Loucy (cell line): ENCODE measurements at regions not wholly inside any gene's neighbourhood (a gene's known extent, or its start where the extent isn't known, plus 50 kb on each side); places are given as distances from the start of the nearest gene placed in this dataset.

Experiments
- H2AFZ ChIP-seq: fragments of 200-600 bp; sonication (generic); 2 replicates; pipeline ENCODE4 v1.6.0; 2016; ENCODE audit warnings: antibody characterized with exemption, mild to moderate bottlenecking, low read length, moderate library complexity
- H3F3A ChIP-seq: fragments of 200-600 bp; 2 replicates; pipeline ENCODE4 v1.6.0; 2016; ENCODE audit warnings: antibody characterized with exemption, low read depth, mild to moderate bottlenecking
- H3K27me3 ChIP-seq: fragments of 200-600 bp; sonication (generic); 2 replicates; pipeline ENCODE4 v1.6.1; 2014; ENCODE audit warnings: low read length, mild to moderate bottlenecking; ENCODE audit not compliant: insufficient read depth, poor library complexity, severe bottlenecking
- H3K36me3 ChIP-seq: fragments of 200-600 bp; sonication (generic); 2 replicates; pipeline ENCODE4 v1.6.1; 2016; ENCODE audit warnings: low read length; ENCODE audit not compliant: insufficient read depth
- H3K4me1 ChIP-seq: fragments of 200-600 bp; sonication (generic); 2 replicates; pipeline ENCODE4 v1.5.1; 2014; ENCODE audit warnings: low read length, mild to moderate bottlenecking; ENCODE audit not compliant: insufficient read depth, poor library complexity, severe bottlenecking
- H3K4me2 ChIP-seq: fragments of 200-600 bp; sonication (generic); 2 replicates; pipeline ENCODE4 v1.6.0; 2014; ENCODE audit warnings: antibody characterized with exemption, low read length, low read depth, mild to moderate bottlenecking; ENCODE audit not compliant: poor library complexity, severe bottlenecking
- H3K4me3 ChIP-seq: fragments of 200-600 bp; sonication (generic); 2 replicates; pipeline ENCODE4 v1.5.1; 2014; ENCODE audit warnings: low read length, mild to moderate bottlenecking, mixed read lengths; ENCODE audit not compliant: poor library complexity, severe bottlenecking
- H3K79me2 ChIP-seq: fragments of 200-600 bp; sonication (generic); 2 replicates; pipeline ENCODE4 v1.6.1; 2014; ENCODE audit warnings: low read length; ENCODE audit not compliant: insufficient read depth
- H3K9ac ChIP-seq: fragments of 200-600 bp; sonication (generic); 2 replicates; pipeline ENCODE4 v1.6.0; 2014; ENCODE audit warnings: mild to moderate bottlenecking, low read depth, low read length, moderate library complexity; ENCODE audit not compliant: poor library complexity, severe bottlenecking
- H3K9me2 ChIP-seq: fragments of 200-600 bp; sonication (generic); replicated peaks from 2 replicates; pipeline ENCODE4 v1.6.1; 2016; ENCODE audit warnings: low read depth, low read length, mixed read lengths
- H3K9me3 ChIP-seq: fragments of 200-600 bp; sonication (generic); 2 replicates; pipeline ENCODE4 v1.6.1; 2014; ENCODE audit warnings: mild to moderate bottlenecking, antibody characterized with exemption, low read length, low read depth; ENCODE audit not compliant: insufficient read depth
- H4K20me1 ChIP-seq: fragments of 200-600 bp; sonication (generic); 2 replicates; pipeline ENCODE4 v1.6.0; 2014; ENCODE audit warnings: antibody characterized with exemption, low read length, mild to moderate bottlenecking; ENCODE audit not compliant: insufficient read depth, poor library complexity, severe bottlenecking
- EZH2phosphoT487 ChIP-seq: fragments of 200-600 bp; IDR thresholded peaks from 2 replicates; pipeline ENCODE4 v1.6.1; 2018; ENCODE audit warnings: antibody characterized with exemption, mild to moderate bottlenecking, moderate library complexity, borderline replicate concordance
- TF ChIP-seq, protein P1 (sequence below): fragments of 200-600 bp; sonication (generic); conservative IDR thresholded peaks from 2 replicates; pipeline ENCODE4 v1.5.1; 2014; ENCODE audit warnings: mild to moderate bottlenecking, antibody characterized with exemption, low read length

DNA sequence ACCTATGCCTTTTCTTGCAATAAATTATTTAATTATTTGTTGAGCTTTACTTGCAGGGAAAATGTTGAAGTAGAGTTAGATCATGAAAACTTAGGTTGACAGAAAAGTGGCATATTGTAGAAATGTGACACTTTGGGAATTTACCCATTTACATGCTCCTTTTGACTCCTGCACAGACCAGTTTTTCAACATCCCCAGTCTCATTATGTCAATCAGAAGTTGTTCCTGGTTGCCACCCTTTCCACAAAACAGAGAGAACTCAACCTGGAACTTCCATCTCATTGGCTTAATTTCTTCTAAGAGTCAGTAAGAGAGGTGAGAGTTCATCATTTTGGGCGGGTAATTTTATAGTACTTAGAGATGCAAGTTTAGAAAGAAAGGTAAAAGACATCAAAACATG lies 284.6 kb upstream of the ANKRD50 start:
- H3K27me3 ChIP-seq = no peaks in the 10 kb centered on the region
- H2AFZ ChIP-seq = no peak overlapping the region
- H3K4me2 ChIP-seq = no peak overlapping the region
- H3K9me3 ChIP-seq = no peaks in the 10 kb centered on the region
- no peak for TF ChIP-seq EZH2phosphoT487
- TF ChIP-seq, protein P1, sequence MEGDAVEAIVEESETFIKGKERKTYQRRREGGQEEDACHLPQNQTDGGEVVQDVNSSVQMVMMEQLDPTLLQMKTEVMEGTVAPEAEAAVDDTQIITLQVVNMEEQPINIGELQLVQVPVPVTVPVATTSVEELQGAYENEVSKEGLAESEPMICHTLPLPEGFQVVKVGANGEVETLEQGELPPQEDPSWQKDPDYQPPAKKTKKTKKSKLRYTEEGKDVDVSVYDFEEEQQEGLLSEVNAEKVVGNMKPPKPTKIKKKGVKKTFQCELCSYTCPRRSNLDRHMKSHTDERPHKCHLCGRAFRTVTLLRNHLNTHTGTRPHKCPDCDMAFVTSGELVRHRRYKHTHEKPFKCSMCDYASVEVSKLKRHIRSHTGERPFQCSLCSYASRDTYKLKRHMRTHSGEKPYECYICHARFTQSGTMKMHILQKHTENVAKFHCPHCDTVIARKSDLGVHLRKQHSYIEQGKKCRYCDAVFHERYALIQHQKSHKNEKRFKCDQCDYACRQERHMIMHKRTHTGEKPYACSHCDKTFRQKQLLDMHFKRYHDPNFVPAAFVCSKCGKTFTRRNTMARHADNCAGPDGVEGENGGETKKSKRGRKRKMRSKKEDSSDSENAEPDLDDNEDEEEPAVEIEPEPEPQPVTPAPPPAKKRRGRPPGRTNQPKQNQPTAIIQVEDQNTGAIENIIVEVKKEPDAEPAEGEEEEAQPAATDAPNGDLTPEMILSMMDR = no peak
- H3K4me1 ChIP-seq = no peaks in the 10 kb centered on the region
- H4K20me1 ChIP-seq = no peaks in the 10 kb centered on the region
- no peak overlapping the region for H3K9ac ChIP-seq
- H3F3A ChIP-seq = no peaks in the 10 kb centered on the region
- no peaks in the 10 kb centered on the region for H3K79me2 ChIP-seq
- H3K9me2 ChIP-seq = no peaks in the 10 kb centered on the region
- no peaks in the 10 kb centered on the region for H3K36me3 ChIP-seq
- no peak overlapping the region for H3K4me3 ChIP-seq

DNA sequence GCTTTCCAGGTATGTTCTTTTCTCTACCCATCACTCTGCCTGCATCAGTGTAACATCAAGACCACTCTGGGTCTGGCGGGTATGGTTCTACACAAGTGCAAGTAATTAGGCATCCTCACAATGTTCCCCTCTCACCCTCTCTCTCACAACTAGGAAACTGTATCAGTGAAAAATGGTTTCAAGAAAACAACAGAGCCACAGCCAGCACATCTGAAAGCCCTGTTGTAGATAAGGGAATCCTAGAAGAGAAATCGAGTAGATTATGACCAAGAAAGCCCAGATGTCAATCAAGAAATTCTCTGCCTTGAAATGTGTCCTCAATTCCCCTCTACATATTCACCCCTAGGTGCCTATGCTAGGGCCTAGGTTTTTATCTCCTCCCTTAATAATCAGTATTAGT lies 281.3 kb upstream of the ANKRD50 start:
- H3K79me2 ChIP-seq = no peaks in the 10 kb centered on the region
- H3K9ac ChIP-seq = no peak overlapping the region
- TF ChIP-seq, protein P1 = no peak
- no peak for TF ChIP-seq EZH2phosphoT487

DNA sequence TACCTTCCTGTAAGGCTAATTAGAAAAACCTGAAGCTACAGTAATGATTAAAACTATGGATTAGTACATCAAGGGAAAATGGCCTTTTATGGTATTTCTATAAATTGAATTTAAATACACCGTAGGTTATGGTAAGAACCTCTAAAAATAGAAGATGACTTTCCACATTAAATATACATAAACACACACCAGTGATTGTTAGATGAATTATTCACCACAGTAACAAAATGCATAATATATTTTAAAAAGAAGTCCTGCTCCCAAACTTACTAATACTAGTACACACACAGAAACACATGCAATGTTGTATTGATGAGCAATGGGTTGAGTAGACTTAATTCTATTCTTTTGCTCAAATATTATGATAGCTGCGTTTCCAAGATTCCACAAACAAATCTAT lies 277.9 kb upstream of the ANKRD50 start:
- Histone ChIP-seq H3K9me2 (no peaks in the 10 kb centered on the region), H3K27me3 (no peaks in the 10 kb centered on the region), H3K9ac (no peak overlapping the region), H3K4me1 (no peaks in the 10 kb centered on the region), H3K4me2 (no peak overlapping the region), H4K20me1 (no peaks in the 10 kb centered on the region), H3K79me2 (no peaks in the 10 kb centered on the region), H3K9me3 (no peaks in the 10 kb centered on the region), H3F3A (no peaks in the 10 kb centered on the region), H3K36me3 (no peaks in the 10 kb centered on the region), H2AFZ (no peak overlapping the region), H3K4me3 (no peak overlapping the region)
- TF ChIP-seq, protein P1 = no peak
- TF ChIP-seq EZH2phosphoT487 = no peak

More for the DNA sequence above, 281.3 kb upstream of the ANKRD50 start:
- H3K4me3 ChIP-seq = no peak overlapping the region
- no peaks in the 10 kb centered on the region for H3K9me2 ChIP-seq
- H3K9me3 ChIP-seq = no peaks in the 10 kb centered on the region
- H4K20me1 ChIP-seq = no peaks in the 10 kb centered on the region
- no peaks in the 10 kb centered on the region for H3K36me3 ChIP-seq
- no peak overlapping the region for H2AFZ ChIP-seq
- H3F3A ChIP-seq = no peaks in the 10 kb centered on the region
- H3K4me1 ChIP-seq = no peaks in the 10 kb centered on the region
- H3K27me3 ChIP-seq = no peaks in the 10 kb centered on the region
- no peak overlapping the region for H3K4me2 ChIP-seq
